ENCODE measurements at regions not wholly inside any gene's neighbourhood (a gene's known extent, or its start where the extent isn't known, plus 50 kb on each side); places are given as distances from the start of the nearest gene placed in this dataset.
A peak's percentile ranks its signal among the peaks of the same experiment; 100 is the strongest.

DNA sequence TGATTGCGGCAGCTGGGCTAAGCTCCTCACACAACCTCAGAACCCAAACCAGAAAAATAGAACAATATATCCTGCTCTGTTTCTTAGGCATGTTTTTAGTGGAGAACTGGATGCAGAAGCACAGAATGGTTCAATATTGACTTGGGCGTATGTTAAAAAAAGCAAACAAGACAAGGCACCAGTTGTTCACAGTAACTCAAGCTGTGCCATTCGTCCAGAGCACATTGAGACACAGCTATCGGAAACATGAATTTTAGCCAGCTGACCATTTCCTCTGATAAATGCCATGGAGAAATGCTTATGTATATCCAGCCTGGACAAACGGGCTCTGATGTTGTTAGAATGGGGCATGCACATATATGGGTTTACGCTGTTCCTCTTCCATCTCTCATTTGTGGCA lies 129.2 kb upstream of the PDZRN3 start:
- DNase-seq (ENCODE audit: low read depth), result no peak

- DNase-seq (ENCODE audit: low read depth), result no peak
Observed at GRCh38 chr3:73752338-73752737, 127.6 kb upstream of the PDZRN3 start.

- DNase-seq (ENCODE audit: low read depth), result no peak
Observed at GRCh38 chr3:73746623-73747022, 121.9 kb upstream of the PDZRN3 start.

DNA sequence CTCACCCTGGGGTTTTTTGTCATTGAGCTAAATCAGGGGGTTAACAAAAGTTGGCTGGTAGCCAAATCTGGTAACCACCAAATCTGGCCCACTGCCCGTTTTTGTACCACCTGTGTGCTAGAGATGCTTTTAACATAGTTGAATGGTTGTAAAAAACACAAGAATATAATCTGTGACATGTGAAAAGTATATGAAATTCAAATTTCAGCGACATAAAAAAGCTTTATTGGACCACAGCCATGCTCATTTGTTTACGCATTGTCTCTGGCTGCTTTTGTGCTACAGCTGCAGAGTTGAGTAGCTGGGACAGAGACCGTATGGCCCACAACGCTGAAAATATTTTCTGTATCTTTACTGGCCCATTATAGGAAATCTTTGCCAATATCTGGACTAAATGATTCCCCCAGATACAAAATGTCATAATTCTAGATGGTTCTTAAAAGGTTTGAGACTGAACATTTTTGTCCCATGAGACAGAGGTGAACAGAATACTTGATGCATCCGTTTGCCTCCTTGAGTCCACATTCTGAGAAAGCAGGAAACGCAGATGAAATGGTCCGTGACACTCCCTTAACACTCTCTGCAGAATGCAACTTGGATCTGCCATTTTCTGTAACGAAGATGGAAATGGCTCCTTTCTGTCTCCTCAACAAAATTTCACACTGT lies 120.9 kb upstream of the PDZRN3 start:
- DNase-seq (ENCODE audit: low read depth), result peak; percentile 91

DNA sequence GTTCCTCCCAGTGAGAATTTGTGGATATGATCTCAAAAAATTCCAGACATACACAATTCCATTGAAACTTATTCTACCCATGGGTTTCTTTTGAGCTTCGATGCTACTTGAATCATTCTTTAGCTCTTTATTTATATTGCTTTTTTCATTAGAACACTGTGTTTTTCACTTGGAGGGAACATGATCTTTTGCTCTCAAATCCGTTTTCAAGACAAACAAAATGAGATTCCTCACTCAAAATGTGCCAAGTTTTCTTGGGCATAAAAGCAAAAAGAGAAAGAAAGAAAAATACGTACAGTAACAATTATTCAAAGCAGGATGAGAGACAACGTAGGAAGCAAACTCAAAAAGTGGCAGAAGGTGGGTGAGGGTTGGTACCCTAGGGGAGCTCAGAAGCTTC lies 118.8 kb upstream of the PDZRN3 start:
- DNase-seq (ENCODE audit: low read depth), result no peak

DNA sequence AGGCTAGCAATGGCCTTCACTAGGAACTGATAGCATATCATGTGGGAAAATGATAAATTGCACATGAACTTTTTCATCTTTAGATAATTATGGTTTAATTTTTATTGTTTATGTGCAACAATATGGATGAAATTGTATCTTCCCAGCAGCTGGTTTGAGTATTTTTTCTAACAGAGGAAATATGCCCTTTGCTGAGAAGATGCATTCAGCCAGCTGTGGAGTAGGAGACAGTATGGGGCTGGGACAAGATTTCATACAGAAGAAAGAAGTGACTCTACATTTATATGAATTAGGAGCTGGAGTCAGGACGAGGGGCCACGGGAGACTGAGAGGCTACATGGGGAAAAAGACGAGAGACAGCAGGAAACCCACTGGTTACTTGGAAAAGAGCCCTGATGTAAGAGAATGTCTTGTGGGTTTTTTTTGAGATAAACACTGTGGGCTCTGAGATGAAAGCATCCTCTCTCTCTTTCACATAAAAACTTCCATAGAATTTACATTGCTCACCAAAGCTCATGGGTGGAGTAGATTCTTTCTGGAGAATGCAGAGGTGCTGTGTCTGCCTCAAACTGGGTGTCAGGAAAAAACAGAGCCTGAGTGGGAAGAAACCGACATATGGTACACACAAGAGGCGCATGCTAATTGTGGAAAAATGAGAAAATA lies 115.2 kb upstream of the PDZRN3 start:
- no peak for DNase-seq (ENCODE audit: low read depth)

GRCh38 chr3:73738711-73739110 lies 114.0 kb upstream of the PDZRN3 start:
- no peak for DNase-seq (ENCODE audit: low read depth)

DNA sequence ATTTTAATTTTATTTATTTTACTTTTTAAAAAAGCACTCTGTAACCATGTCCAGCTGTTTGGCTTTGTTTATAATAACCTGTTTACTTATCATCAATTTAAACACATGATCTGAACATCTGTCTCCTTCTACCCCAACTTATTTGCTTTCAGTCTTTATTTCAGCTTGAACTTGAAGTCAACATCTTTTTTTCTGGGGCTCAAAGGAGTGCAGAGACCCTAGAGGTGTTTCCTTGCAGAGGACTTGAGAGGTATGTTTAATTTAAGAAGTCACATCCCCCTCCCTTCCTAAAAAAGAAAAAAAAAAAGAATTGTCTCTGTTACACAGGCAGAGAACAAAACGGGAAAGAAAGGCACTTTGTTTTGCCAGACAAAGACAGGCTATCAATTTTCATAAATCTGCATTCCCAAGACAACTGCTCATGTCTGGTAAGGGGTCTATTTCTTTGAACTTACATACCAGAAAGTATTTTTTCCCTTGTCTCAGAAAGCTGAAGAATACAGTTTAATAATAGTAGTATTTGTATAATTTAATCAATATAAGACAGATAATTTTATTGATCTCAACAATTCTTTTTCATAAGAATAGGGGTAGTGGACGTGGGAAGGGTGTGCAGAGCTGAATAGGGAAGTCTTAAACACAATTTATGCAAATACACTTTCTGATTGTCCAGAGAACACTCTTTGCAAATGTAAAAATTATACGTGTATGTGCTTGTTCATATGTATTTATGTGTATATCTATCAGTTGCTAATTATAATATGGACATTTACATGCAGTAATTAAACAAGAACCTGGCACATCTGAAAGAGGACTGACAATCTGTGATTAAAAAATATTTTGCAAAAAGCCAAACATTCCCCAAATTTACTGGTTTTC lies 109.7 kb upstream of the PDZRN3 start:
- DNase-seq (ENCODE audit: low read depth), result no peak

DNA sequence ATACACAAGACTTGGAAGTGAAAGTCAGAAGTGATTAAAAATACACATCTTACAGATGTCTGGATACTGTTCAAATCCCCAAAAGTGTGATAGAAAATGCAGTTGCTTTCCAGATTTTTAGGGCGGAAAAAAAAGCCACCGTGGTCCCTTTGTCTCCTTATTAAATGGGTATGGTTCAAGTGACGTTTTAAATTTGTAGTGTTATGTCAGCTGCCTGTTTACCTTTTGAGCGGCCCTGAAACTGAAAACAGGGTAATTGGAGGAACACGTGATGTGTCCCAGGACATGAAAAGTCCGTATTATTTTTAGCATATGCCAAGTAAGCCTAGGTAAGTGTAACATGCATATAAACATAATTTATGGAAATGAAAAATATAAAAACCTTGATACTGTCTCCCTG lies 109.0 kb upstream of the PDZRN3 start:
- no peak for DNase-seq (ENCODE audit: low read depth)

DNA sequence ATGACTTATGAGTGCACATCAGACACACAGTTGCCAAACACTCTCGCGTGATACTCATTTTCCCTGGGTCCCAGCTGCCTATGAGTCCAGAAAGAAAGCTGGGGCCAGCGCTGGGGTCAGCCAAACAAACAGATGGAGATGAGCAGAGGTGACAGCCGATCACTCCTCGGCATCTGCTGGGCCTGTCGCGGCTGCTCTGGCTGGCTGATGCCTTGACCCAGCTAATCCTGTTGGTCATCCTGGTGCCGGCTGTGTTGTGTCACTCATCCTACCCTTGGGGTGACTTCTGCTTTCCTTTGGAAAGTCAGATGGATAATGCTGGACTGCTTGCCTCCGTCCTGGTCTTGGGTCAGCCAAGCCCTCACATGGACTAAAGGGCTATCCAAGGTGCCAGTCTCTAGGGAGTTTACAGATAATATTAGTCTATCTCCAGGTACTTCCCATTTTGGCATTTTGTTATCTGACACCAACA lies 105.3 kb upstream of the PDZRN3 start:
- DNase-seq (ENCODE audit: low read depth), result no peak

DNA sequence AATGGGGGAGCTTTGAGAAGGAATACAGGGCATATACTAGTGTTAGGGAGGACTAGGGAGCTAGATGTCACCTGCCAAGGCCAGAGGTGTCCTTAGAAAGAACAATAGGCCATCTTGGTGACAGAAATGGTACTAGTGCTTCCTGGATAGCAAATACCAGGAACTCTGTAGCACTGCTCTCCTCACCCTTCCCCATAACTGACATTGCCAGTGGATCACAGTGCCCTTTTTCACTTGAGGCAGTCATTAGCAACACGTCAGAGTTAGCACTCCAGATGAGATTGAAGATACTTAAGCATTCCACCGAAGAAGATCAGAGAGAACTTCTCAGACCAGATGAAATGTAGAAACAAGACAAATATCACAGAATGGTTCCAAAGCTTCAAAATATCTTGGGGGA lies 103.1 kb upstream of the PDZRN3 start:
- DNase-seq (ENCODE audit: low read depth), result no peak

- no peak for DNase-seq (ENCODE audit: low read depth)
Observed at GRCh38 chr3:73727117-73727821, 102.5 kb upstream of the PDZRN3 start.

- DNase-seq (ENCODE audit: low read depth), result no peak
Observed at GRCh38 chr3:73723596-73723995, 98.9 kb upstream of the PDZRN3 start.

DNA sequence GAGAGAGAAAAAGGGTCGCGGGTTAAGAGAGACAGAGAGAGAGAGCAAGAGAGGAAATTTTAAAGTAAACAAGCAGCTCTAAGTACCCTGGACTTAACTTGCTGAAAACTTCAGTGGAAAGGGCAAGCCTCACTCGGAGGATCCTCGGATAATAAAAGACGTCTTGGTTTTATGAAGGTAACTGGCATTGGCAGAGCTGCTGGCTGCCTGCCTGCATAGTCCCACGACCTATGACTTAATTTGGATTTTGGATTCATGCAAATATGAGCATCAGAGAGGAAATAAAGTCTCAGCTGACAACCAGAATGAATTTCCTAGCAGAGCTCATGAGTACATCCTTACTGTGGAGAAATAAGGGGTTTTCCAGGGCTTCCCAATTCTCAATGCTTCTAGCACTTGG lies 95.1 kb upstream of the PDZRN3 start:
- DNase-seq (ENCODE audit: low read depth), result no peak

DNA sequence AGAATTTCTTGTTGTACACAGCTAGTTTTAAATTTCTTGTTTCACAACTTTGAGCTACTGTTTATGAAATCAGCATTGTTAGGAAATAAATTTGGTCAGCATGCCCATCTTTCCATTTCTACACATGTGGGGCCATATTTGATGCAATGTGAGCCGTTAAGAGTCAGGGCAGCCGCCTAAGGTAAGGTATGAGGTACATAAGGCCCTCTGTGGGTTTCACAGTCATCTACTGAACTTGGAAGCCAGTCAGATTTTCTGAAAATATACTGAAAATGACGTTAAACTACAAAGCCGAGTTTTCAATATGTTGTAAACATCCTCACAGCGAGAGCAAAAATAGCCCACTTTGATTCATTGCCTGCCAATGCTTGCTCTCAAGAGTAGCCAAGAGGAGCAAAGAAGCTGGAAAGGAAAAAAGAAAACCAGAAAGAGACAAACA lies 94.7 kb upstream of the PDZRN3 start:
- no peak for DNase-seq (ENCODE audit: low read depth)

- no peak for DNase-seq (ENCODE audit: low read depth)
Observed at GRCh38 chr3:73718326-73719110, 93.8 kb upstream of the PDZRN3 start.

- DNase-seq (ENCODE audit: low read depth), result no peak
Observed at GRCh38 chr3:73716418-73716817, 91.7 kb upstream of the PDZRN3 start.

GRCh38 chr3:73710340-73710739 lies 85.6 kb upstream of the PDZRN3 start:
- DNase-seq (ENCODE audit: low read depth), result no peak

- DNase-seq (ENCODE audit: low read depth), result no peak
Observed at GRCh38 chr3:73709712-73710111, 85.0 kb upstream of the PDZRN3 start.

DNA sequence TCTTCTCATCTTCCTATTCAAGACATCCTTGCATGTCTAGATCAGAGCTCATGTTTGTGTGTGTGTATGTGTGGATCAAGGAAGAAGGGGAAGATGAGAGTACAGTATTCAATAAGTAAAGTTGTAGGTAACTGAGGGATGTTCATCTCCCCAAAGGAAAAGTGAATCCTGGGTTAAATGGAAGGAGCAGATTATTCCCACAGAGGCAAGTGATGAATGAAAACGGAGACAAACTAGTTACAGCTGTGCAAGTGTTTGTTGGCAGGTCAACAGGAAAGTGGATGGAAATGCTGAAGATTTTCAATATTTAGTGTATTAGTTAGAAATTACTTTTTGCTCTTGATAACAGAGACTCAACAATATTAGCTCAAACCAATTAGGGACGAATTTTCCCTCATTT lies 84.2 kb upstream of the PDZRN3 start:
- no peak for DNase-seq (ENCODE audit: low read depth)

DNA sequence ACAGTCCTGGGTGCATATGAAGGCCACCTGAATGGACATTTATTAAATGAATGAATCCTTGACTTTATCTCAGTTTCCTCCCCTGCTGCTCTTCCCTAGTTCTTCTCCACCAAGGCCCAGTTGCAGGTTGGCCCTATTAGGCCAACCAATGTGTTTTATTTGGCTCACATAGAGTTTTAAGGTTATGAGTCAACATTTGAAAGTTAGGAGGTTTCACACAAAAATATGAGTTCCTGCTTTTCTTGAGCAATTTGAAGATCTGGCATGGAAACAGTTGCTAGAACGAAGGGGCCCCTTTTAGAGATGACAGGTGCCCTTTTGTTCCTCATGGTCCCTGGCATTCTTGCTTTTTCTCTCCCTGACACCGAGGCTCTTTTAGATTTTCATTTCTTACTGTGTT lies 83.0 kb upstream of the PDZRN3 start:
- DNase-seq (ENCODE audit: low read depth), result no peak

Data from forelimb muscle (tissue), 1 donor.